ENCODE measurements at regions not wholly inside any gene's neighbourhood (a gene's known extent, or its start where the extent isn't known, plus 50 kb on each side); places are given as distances from the start of the nearest gene placed in this dataset.

DNA sequence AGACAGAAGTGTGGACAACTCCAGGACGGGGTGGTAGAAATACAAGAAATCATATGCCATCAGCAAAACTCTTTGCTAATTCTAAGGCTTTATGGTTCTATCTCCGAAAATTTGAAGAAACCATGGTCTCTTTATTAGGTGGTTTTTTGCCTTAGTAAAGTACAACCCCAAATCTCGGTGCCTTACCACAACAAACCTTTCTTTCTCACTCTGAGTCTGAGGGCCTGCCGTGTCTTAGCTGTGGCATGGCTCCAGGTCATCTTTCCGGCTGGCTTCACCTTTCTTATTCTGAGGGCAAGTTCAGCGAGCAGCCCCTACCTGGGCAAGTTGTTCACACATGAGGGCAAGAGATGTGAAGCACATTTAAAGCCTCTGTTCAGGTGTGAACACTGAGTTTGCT lies 280.6 kb downstream of the TTLL7 start:
- DNase-seq, result no peak

DNA sequence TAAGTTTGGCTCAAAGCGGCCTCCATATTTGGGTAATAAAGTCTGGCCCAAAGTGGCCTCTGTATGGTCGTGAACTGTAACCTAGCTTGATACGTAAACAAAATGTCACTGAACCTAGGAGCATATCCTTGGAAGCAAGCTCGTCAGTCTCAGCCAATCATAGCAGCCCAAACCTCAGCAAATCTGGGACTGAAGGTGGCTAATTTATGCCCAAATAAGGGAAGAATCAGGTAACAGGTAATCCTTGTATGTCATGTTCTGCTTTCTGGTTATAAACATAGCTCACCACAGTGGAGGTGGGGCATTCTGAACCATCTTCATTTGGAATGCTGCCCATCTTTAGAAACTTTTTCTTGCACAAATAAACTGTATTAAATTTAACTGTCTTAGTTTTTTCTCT lies 281.1 kb downstream of the TTLL7 start:
- DNase-seq, result no peak

- DNase-seq, result no peak
These were observed 282.3 kb downstream of the TTLL7 start for GRCh38 chr1:83716641-83717040.

DNA sequence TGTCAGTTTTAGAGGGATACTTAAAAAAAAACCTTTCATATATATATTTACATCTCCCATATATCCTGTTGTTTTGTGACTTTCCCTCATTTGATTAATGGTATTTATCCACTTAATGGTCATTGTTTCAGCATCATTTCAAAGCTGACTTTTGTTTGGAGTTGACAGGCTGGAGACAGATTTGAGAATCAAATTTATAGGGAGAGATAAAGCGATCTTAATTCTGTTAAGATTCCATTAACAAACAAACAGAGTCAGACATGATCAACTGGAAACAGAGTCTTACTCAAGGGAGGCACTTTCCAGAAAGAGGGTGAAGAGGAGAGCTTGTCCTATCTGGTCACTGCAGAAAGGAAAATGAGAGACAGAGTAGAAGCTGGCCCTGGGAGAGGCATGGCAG lies 283.4 kb downstream of the TTLL7 start:
- DNase-seq, result no peak

GRCh38 chr1:83709662-83710061 lies 289.3 kb downstream of the TTLL7 start:
- DNase-seq, result no peak

DNA sequence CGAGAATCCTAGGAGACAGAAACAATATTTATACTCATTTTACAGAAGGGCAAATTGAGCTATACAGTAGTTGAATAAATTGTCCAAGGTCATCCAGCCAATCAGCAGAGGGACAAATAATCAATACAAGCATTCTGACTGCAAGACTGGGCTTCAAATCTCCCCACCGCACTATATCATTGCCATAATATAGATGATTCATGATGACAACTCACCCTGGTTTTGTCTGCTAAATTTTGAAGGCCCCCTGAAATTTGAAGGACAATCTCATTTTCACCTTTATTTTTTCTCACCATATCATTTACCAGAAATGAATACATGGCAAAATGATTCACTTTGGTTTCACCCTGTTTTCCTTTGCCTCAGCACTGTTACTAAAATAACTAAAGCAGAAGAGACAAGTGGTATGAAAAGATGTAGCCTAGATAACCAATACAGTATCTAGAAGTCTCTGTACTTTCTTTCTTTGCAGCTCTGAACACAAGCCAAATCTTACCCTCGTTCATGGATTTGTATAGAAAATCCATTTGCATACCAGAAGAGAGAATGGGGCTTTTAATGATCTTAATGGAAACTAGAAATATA lies 292.5 kb downstream of the TTLL7 start:
- DNase-seq, result no peak

GRCh38 chr1:83705091-83705490 lies 293.8 kb downstream of the TTLL7 start:
- no peak for DNase-seq

- DNase-seq, result no peak
These were observed 294.6 kb downstream of the TTLL7 start for GRCh38 chr1:83704350-83704749.

GRCh38 chr1:83702356-83702755 lies 296.6 kb downstream of the TTLL7 start:
- no peak for DNase-seq

- no peak for DNase-seq
These were observed 297.6 kb downstream of the TTLL7 start for GRCh38 chr1:83701355-83701754.

- no peak for DNase-seq
These were observed 300.3 kb downstream of the TTLL7 start for GRCh38 chr1:83698644-83699043.

- DNase-seq, result no peak
These were observed 301.0 kb downstream of the TTLL7 start for GRCh38 chr1:83697961-83698360.

DNA sequence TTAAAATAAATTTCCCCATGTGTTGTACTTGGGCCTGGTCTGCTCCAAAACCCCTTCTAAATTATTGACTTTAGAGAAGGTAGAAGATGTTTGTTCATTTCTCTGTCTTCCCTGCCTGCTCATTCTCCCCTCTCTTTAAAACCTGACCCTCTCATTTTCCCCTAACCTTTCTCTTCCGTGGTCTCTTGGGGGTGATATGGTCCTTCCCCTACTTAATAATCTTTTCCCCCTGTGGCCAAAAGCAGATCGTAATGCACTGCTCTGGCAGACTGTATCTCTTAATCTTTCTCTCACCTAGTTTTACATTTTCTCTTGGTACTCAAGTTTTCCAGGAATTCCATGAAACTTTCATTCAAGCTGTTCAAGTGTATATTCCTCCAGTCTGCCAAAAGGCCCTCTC lies 301.7 kb downstream of the TTLL7 start:
- no peak for DNase-seq

- no peak for DNase-seq
These were observed 304.5 kb downstream of the TTLL7 start for GRCh38 chr1:83694449-83694848.

- no peak for DNase-seq
These were observed 305.4 kb downstream of the TTLL7 start for GRCh38 chr1:83693427-83694126.

GRCh38 chr1:83692524-83693381 lies 306.2 kb downstream of the TTLL7 start:
- DNase-seq, result no peak

- DNase-seq, result no peak
These were observed 306.9 kb downstream of the TTLL7 start for GRCh38 chr1:83691953-83692500.

- no peak for DNase-seq
These were observed 308.7 kb downstream of the TTLL7 start for GRCh38 chr1:83689921-83690868.

DNA sequence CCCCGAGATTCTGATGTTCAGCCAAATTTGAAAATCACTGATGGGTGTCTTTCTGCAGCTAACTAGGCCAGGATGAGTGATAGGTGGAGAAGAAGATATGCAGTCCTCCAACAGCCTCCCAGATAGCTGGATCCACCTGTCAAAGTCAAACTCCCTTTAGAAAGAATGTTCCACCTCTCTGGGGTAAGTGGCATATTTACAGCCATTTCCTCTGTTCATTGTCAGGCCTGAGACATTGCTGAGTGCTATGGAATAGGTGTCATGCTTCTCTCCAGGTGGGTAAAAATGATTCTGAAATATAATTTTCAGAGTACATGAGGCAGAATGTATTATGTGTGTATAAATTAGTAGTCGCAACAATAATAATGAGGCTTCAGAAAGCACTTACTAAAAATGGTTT lies 316.8 kb downstream of the TTLL7 start:
- no peak for DNase-seq

- DNase-seq, result no peak
These were observed 322.8 kb downstream of the TTLL7 start for GRCh38 chr1:83676106-83676505.

DNA sequence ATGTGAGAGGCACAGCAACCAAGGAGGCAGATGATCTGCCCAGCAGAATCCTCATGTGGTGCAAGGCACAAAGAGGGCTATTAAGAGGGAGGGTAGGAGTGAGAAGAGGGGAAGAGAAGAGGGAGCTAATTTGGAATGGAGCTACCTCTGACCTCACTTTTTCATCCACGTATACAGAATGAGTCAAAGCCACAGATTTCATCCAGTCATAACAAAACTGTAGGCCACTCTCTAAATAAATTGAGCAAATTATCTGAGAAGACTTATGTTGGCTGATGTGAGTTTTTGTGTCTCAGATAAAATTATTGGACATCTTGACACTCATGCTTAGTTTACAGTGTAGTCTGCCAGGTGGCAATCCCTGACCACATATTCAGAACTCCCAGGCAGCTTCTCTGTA lies 325.6 kb downstream of the TTLL7 start:
- no peak for DNase-seq

- no peak for DNase-seq
These were observed 327.3 kb downstream of the TTLL7 start for GRCh38 chr1:83671586-83671985.
